K562 (cell line): ENCODE measurements at regions not wholly inside any gene's neighbourhood (a gene's known extent, or its start where the extent isn't known, plus 50 kb on each side); places are given as distances from the start of the nearest gene placed in this dataset.

Source experiments
- ATAC-seq: fragments of 200-7000 bp; cut with Tn5 transposase; 3 replicates; pipeline ENCODE4 v1.9.1; 2020; ENCODE audit warnings: moderate library complexity
- BruUV-seq: library from RNA; stranded (reverse); fragments of 400-500 nt; replicated peaks from 2 replicates; lab custom pipeline; 2021; lab: Mats Ljungman, UMichigan
- CTCF ChIA-PET: fragments of 300-600 bp; formaldehyde crosslinking; extraction: SDS; loops from one replicate; lab custom pipeline; 2021; ENCODE audit warnings: low intra/inter-chr PET ratio; lab: Yijun Ruan, JAX
- POLR2A ChIA-PET: fragments of 300-600, 350-650 bp; sonication (Branson Sonifier 250); formaldehyde crosslinking; extraction: SDS; loops from one replicate; lab custom pipeline; 2021; ENCODE audit warnings: antibody characterized with exemption, inconsistent platforms; lab: Yijun Ruan, JAX
- DNase-seq, 4 experiments: peaks; one replicate each; pipeline versions ENCODE4 v3.0.0 to v3.0.0-alpha.2; 2011 to 2018; ENCODE audit warnings: low spot score in 3 of 4, mixed read lengths in 3 of 4; ENCODE audit errors: extremely low read depth in 1 of 4
- FAIRE-seq: peaks from 2 replicates; lab custom pipeline; 2011; peaks lifted over from hg19 to GRCh38; lab: Jason Lieb, UNC
- H2AFZ ChIP-seq: 2 replicates; pipeline ENCODE4 v1.6.0; 2011; ENCODE audit warnings: low read depth, low read length, control low read depth, inconsistent platforms
- H3K27ac ChIP-seq: fragments of 200-600 bp; 3 replicates; pipeline ENCODE4 v1.8.0; 2011; ENCODE audit warnings: low read depth, mild to moderate bottlenecking, control low read depth, inconsistent platforms, low read length, moderate library complexity, mixed read lengths; ENCODE audit errors: extremely low read depth
- H3K27me3 ChIP-seq, 2 experiments: fragments of 300-600 bp in 1 of 2; 2 replicates in 1 of 2; 3 replicates in 1 of 2; pipeline versions ENCODE4 v1.6.0 to v1.8.0; 2011; ENCODE audit warnings: inconsistent platforms in 2 of 2, low read length in 2 of 2, mild to moderate bottlenecking in 1 of 2, mixed read lengths in 1 of 2, moderate library complexity in 1 of 2; ENCODE audit not compliant: control insufficient read depth in 2 of 2, insufficient read depth in 2 of 2
- H3K36me3 ChIP-seq: fragments of 300-600 bp; 3 replicates; pipeline ENCODE4 v1.8.0; 2011; ENCODE audit warnings: mild to moderate bottlenecking, low read length, inconsistent platforms; ENCODE audit not compliant: control insufficient read depth, insufficient read depth
- H3K4me1 ChIP-seq, 2 experiments: fragments of 200-600 bp in 1 of 2; replicated peaks in 1 of 2; 2 replicates in 1 of 2; 3 replicates in 1 of 2; pipeline versions ENCODE4 v1.5.1 to v1.8.0; 2011; ENCODE audit warnings: inconsistent platforms in 2 of 2, low read length in 2 of 2, mild to moderate bottlenecking in 1 of 2, mixed read lengths in 1 of 2, moderate library complexity in 1 of 2; ENCODE audit not compliant: control insufficient read depth in 2 of 2, insufficient read depth in 2 of 2
- H3K4me2 ChIP-seq: 2 replicates; pipeline ENCODE4 v1.6.1; 2011; ENCODE audit warnings: low read length, control low read depth, inconsistent platforms, mixed read lengths; ENCODE audit not compliant: insufficient read depth
- H3K4me3 ChIP-seq: fragments of 200-600 bp; sonication (generic), shearing (Covaris generic); 2 replicates; pipeline ENCODE4 v1.5.1; 2016; ENCODE audit warnings: control low read depth, inconsistent platforms
- H3K79me2 ChIP-seq: fragments of 200-600 bp; 3 replicates; pipeline ENCODE4 v1.8.0; 2011; ENCODE audit warnings: low read length, inconsistent platforms; ENCODE audit not compliant: control insufficient read depth, insufficient read depth
- H3K9ac ChIP-seq, 2 experiments: 2 replicates each; pipeline versions ENCODE4 v1.6.0 to v1.6.1; 2011; ENCODE audit warnings: low read depth in 2 of 2, low read length in 2 of 2, control low read depth in 1 of 2, inconsistent platforms in 1 of 2, mild to moderate bottlenecking in 1 of 2, mixed read lengths in 1 of 2; ENCODE audit not compliant: insufficient read depth in 1 of 2
- H3K9me1 ChIP-seq: one replicate; pipeline ENCODE4 v1.6.0; 2011; ENCODE audit warnings: inconsistent platforms, mild to moderate bottlenecking, low read length, moderate library complexity; ENCODE audit not compliant: control insufficient read depth, insufficient read depth
- H3K9me3 ChIP-seq: replicated peaks from 2 replicates; pipeline ENCODE4 v1.5.1; 2011; ENCODE audit warnings: low read depth, low read length, inconsistent platforms; ENCODE audit not compliant: control insufficient read depth, insufficient read depth
- H4K20me1 ChIP-seq: replicated peaks from 2 replicates; pipeline ENCODE4 v1.6.1; 2011; ENCODE audit warnings: low read length, inconsistent platforms, mixed read lengths; ENCODE audit not compliant: control insufficient read depth, insufficient read depth
- ATF7 ChIP-seq: fragments of 450-650 bp; IDR thresholded peaks from 2 replicates; pipeline ENCODE4 v1.7.1; 2014; ENCODE audit warnings: mild to moderate bottlenecking, moderate library complexity
- CEBPZ ChIP-seq: fragments of 150-350 bp; IDR thresholded peaks from 2 replicates; pipeline ENCODE4 v1.6.1; 2014; ENCODE audit warnings: low read depth, mild to moderate bottlenecking, low read length, borderline replicate concordance
- KAT2B ChIP-seq: IDR thresholded peaks from one replicate; pipeline ENCODE4 v1.6.1; 2012; ENCODE audit warnings: low read depth, mild to moderate bottlenecking, control low read depth, inconsistent platforms, low read length, moderate library complexity
- KLF16 ChIP-seq: IDR thresholded peaks from 2 replicates; pipeline ENCODE4 v1.6.1; 2016; ENCODE audit warnings: antibody characterized with exemption
- MTA3 ChIP-seq: fragments of 450-650 bp; formaldehyde crosslinking; IDR thresholded peaks from 2 replicates; pipeline ENCODE4 v1.6.1; 2017; ENCODE audit warnings: mild to moderate bottlenecking, borderline replicate concordance
- NBN ChIP-seq: fragments of 450-650 bp; IDR thresholded peaks from 2 replicates; pipeline ENCODE4 v1.6.1; 2016; ENCODE audit warnings: low read depth, mild to moderate bottlenecking
- RBFOX2 ChIP-seq: fragments of 200-400 bp; formaldehyde crosslinking; IDR thresholded peaks from 2 replicates; pipeline ENCODE4 v1.6.1; 2017; ENCODE audit warnings: low read depth, mild to moderate bottlenecking, low read length, moderate library complexity
- U2AF2 ChIP-seq: fragments of 200-400 bp; formaldehyde crosslinking; optimal IDR thresholded peaks from 2 replicates; pipeline ENCODE3; 2017; ENCODE audit warnings: low read depth, mild to moderate bottlenecking, low read length
- ZBTB8A ChIP-seq: fragments of 450-650 bp; IDR thresholded peaks from 2 replicates; pipeline ENCODE4 v1.6.1; 2018; ENCODE audit warnings: mild to moderate bottlenecking, moderate library complexity; ENCODE audit not compliant: partially characterized antibody
- ZC3H4 ChIP-seq: sonication (generic); formaldehyde crosslinking; IDR thresholded peaks from 2 replicates; pipeline ENCODE4 v1.9.0; 2021; ENCODE audit warnings: missing genetic modification reagents, borderline replicate concordance
- ZFP91 ChIP-seq: sonication (generic); formaldehyde crosslinking; IDR thresholded peaks from 2 replicates; pipeline ENCODE4 v1.8.0; 2022; ENCODE audit warnings: mild to moderate bottlenecking, missing genetic modification reagents
- ZNF12 ChIP-seq: sonication (generic); formaldehyde crosslinking; IDR thresholded peaks from 2 replicates; pipeline ENCODE4 v1.4.0; 2020; ENCODE audit warnings: mild to moderate bottlenecking, missing genetic modification reagents
- ZNF197 ChIP-seq: fragments of 200-800 bp; sonication (Bioruptor generic); IDR thresholded peaks from 2 replicates; pipeline ENCODE4 v1.6.1; 2016; ENCODE audit warnings: low read depth, missing genetic modification characterization, missing compliant biosample characterization
- ZNF23 ChIP-seq: fragments of 250-450 bp; sonication (Bioruptor Pico); IDR thresholded peaks from 2 replicates; pipeline ENCODE4 v1.4.0; 2020; ENCODE audit warnings: mild to moderate bottlenecking
- ZNF280B ChIP-seq: fragments of 250-450 bp; sonication (Bioruptor Pico); IDR thresholded peaks from 2 replicates; pipeline ENCODE4 v1.5.1; 2021; ENCODE audit warnings: mild to moderate bottlenecking
- ZNF316 ChIP-seq: fragments of 450-650 bp; IDR thresholded peaks from 2 replicates; pipeline ENCODE4 v1.6.1; 2016
- WGBS: fragments of 100-300 bp; shearing (Covaris generic); methylation state at CpG from one replicate; pipeline ENCODE4 v1.1.6; 2016; ENCODE audit warnings: low coverage, mixed read lengths; ENCODE audit not compliant: insufficient coverage; ENCODE audit errors: missing lambda C conversion rate; 5-methylcytosine and 5-hydroxymethylcytosine counted together
- in situ Hi-C: fragments of 300-500 bp; cut with MboI; formaldehyde crosslinking; loops from 4 replicates; pipeline ENCODE4 v1.15.0; 2018; ENCODE audit warnings: inconsistent platforms, mixed read lengths
- intact Hi-C: fragments of 100-400 bp; cut with micrococcal nuclease; formaldehyde crosslinking; loops from 2 replicates; pipeline ENCODE4 v1.14.2; 2022

GRCh38 chr4:167581449-167581965, 347.2 kb upstream of the SPOCK3 start:
- no peak overlapping the region for H3K9ac ChIP-seq
- H2AFZ ChIP-seq = no peak overlapping the region
- H3K4me3 ChIP-seq = no peak overlapping the region
- no peak for DNase-seq
- CTCF ChIA-PET = no interaction called here
- H3K4me1 ChIP-seq = no peaks in the 10 kb centered on the region
- TF ChIP-seq CEBPZ (no peak), ZNF23 (CRISPR knock-in tag) (no peak), ATF7 (no peak), RBFOX2 (no peak), ZNF280B (CRISPR knock-in tag) (no peak), U2AF2 (no peak), ZC3H4 (CRISPR knock-in tag) (no peak), ZNF197 (CRISPR knock-in tag) (no peak), ZFP91 (CRISPR knock-in tag) (no peak), ZNF316 (no peak), ZBTB8A (no peak), ZNF12 (no peak), MTA3 (no peak), KAT2B (no peak), NBN (no peak), KLF16 (no peak)
- TF ChIP-seq, all 486 proteins: peak for 0
- in situ Hi-C loops (no loop called here), intact Hi-C loops (no loop called here)
- no peaks in the 10 kb centered on the region for H3K79me2 ChIP-seq
- POLR2A ChIA-PET = no interaction called here
- H4K20me1 ChIP-seq = no peaks in the 10 kb centered on the region
- H3K27ac ChIP-seq = no peak overlapping the region
- ATAC-seq (no peak), FAIRE-seq (no peak)
- H3K36me3 ChIP-seq = no peaks in the 10 kb centered on the region
- no TSS peak for BruUV-seq
- H3K9me3 ChIP-seq = no peaks in the 10 kb centered on the region
- no peak overlapping the region for H3K4me2 ChIP-seq
- no peaks in the 10 kb centered on the region for H3K27me3 ChIP-seq
- H3K9me1 ChIP-seq = no peaks in the 10 kb centered on the region
- WGBS = 0% methylated on average over 15 of the region's 19 CpGs
